Superior temporal gyrus (tissue), 1 donor: ENCODE measurements at regions not wholly inside any gene's neighbourhood (a gene's known extent, or its start where the extent isn't known, plus 50 kb on each side); places are given as distances from the start of the nearest gene placed in this dataset.
A peak's percentile ranks its signal among the peaks of the same experiment; 100 is the strongest.
"Not testable (repeated sequence)": the region's sequence is repeated elsewhere in the genome, so short reads cannot be mapped to it uniquely, and the experiment has no call there.

ENCODE experiments used
- DNase-seq: peaks from one replicate; pipeline ENCODE4 v3.0.0-alpha.2; 2016; ENCODE audit errors: extremely low spot score

GRCh38 chr12:127155935-127156619 lies 1110.9 kb upstream of the TMEM132C start:
- not testable (repeated sequence) for DNase-seq

DNA sequence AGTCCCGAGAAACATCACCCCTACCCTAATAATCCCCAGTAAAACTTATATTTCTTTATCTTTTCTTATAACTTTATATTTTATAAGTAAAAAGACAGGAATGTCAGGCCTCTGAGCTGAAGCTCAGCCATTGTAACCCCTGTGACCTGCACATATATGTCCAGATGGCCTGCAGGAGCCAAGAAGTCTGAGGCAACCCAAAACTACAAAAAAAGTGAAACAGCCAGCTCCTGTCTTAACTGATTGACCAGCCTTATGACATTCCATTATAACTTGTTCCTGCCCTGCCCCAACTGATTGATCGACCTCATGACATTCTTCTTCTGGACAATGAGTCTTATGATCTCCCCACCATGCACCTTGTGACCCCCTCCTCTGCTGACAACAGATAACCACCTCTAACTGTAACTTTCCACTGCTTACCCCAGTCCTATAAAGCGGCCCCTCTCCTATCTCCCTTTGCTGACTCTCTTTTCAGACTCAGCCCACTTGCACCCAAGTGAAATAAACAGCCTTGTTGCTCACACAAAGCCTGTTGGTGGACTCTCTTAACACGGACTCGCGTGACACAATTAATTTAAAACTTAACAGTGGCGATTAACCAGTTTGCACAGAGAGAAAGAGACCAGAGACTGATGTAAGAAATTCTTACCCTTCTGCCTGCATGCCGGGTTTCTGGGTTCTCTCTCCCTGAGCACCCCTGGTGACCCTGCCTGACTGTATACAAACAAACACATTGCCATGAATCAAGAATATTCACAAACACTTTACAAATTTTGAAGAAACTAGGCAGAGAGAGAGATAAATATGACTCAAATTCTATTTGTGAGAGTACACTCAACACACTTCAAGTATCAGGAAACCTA lies 1109.2 kb upstream of the TMEM132C start:
- not testable (repeated sequence) for DNase-seq

- DNase-seq = no peak
These were observed 1108.4 kb upstream of the TMEM132C start for GRCh38 chr12:127158385-127159061.

DNA sequence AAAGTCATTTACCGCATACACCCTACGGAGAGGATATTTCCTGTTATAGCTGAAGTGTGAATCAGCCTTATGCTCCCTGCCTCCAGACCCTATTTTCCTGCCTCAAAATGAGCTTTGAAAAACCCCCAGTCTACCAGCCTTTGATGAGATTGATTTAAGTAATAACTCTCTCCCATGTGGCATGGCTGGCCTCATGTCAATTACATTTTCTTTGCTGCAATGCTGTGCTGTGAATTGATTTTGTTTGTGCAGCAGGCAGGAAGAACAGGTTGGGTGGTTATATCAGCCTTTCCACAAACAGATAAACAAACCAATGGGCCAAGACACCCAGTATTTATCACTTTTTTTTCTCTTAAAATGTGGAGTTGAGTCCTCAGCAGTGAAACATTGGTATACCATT lies 1105.5 kb upstream of the TMEM132C start:
- no peak for DNase-seq

DNA sequence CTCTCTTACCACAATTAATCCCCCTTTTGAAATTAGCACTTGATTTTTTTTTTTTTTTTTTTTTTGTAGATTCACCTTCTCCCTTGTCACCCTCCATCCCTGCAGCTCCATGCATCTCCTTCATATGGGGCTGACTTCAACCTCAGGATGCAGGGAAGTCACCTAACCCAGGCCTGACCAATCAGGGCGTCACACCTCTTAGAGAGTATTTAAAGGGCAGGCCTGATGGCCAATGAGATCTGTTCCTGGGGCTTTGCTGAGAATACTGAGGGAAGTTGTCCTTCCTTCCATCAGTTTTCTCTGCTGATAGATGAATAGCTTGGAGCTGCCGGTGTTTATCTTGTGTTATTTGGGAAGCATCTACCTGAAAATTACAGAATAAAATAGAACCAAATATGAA lies 1104.7 kb upstream of the TMEM132C start:
- DNase-seq = no peak

GRCh38 chr12:127162902-127163301 lies 1104.1 kb upstream of the TMEM132C start:
- no peak for DNase-seq

DNA sequence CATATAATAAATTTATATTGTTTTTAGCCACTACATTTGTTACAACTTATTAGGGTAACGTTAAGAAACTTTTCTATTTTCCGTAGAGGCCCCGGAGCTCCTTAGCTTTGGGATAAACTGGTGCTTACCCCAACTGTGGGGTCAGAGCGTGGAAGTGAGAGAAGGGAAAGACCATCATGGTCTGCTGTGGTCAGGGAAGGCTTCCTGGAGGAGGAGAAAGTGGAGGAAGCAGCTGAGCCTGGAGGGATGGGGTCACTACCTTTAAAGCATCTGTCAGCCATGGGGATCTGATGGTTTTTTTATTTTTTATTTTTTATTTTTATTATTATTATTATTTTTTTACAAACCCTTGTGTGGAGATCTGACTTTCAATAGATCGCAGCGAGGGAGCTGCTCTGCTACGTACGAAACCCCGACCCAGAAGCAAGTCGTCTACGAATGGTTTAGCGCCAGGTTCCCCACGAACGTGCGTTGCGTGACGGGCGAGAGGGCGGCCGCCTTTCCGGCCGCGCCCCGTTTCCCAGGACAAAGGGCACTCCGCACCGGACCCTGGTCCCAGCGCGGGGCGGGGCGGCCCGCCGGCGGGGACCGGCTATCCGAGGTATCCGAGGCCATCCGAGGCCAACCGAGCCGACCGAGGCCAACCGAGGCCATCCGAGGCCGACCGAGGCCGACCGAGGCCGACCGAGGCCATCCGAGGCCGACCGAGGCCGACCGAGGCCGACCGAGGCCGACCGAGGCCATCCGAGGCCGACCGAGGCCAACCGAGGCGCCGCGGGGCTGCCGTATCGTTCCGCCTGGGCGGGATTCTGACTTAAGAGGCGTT lies 1101.2 kb upstream of the TMEM132C start:
- peak; percentile 72 for DNase-seq

GRCh38 chr12:127169321-127170181 lies 1097.4 kb upstream of the TMEM132C start:
- no peak for DNase-seq

DNA sequence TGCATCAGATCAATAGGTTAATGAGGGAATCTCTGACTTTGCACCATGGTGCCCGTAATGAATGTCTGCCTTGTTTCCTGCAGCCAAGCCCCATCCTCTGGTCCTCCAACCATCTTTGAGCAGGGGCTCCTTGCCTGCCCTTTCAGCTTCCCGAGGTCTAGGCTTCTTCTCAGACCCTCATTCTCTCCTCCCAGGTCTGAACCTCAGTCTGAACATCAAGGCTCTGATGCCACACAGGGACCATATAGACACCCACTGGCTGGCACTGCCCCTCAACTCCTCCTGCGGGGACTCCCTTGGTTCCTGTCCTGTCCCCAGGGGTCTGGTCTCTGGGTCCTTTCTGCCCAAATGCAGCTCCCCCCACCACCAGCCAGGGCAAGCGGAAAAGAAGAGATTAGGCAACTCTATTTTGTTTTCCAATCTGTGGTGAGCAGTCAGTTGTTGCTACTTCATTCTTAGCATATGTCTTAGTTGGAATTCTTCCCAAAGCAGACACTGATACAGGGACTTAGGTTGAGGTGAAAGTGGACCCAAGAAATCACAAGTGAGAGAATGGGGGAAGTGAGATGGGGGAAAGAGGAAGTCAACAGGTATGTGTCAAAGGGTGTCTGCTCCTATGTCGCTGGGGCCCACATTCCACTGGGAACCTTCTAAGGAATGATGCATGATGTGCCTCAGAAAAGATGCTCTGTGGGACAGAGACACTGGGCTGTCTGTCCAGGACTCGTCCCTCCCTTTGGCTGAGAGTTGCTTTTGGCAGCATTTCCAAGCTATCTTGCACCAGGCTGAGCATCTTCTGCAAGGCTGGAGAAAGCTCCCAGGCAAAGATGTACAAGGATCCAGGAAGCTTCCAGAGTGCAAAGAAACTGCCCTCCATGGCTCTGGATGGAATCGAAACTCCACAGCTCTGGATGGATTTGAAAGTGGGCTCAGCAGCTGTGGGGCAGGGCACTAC lies 1096.5 kb upstream of the TMEM132C start:
- DNase-seq = no peak

- no peak for DNase-seq
These were observed 1094.1 kb upstream of the TMEM132C start for GRCh38 chr12:127172861-127173260.

DNA sequence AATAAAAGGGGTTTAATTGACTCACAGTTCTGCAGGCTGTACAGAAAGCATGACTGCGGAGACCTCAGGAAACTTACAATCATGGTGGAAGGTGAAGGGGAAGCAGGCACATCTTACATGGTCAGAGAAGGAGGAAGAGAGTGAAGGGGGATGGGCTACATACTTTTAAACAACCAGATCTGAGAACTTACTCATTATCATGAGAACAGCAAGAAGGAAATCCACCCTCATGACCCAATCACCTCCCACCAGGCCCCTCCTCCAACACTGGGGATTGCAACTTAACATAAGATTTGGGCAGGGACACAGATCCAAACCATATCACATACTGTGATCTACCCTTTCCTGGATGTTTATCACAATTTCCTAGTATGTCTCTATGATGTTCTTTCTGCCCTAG lies 1093.0 kb upstream of the TMEM132C start:
- DNase-seq = not testable (repeated sequence)

GRCh38 chr12:127174881-127175280 lies 1092.1 kb upstream of the TMEM132C start:
- DNase-seq = no peak

DNA sequence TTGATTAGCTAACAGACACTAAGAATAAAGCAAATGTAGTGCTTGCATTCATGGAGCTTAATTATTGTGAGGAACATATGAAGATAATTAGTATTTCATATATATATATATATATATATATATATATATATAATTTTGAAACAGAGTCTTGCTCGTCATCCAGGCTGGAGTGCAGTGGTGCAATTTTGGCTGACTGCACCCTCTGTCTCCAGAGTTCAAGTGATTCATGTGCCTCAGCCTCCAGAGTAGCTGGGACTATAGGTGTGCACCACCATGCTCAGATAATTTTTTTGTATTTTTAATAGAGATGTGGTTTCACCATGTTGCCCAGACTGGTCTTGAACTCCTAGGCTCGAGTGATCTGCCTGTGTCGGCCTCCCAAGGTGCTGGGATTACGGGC lies 1091.6 kb upstream of the TMEM132C start:
- DNase-seq = no peak

GRCh38 chr12:127176804-127177203 lies 1090.2 kb upstream of the TMEM132C start:
- no peak for DNase-seq

DNA sequence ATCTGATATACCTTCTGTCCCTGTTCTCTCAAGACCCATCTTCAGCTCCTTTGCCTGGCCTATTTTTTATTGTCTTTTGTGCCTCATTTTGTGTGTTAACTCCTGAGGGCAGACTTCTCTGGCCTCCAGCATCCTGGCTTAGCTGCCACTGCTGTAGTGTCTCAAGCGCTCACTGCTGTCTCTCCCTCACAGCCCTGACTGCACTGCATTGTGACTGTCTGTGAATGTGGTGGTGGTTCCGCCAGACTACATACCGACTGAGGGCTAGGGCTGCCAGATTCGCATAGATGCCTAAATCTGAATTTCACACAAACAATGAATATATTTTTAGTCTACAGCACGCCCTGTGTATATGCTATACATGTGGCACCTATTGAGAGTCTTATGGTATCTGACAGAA lies 1088.9 kb upstream of the TMEM132C start:
- no peak for DNase-seq

- no peak for DNase-seq
These were observed 1088.5 kb upstream of the TMEM132C start for GRCh38 chr12:127178463-127178862.

DNA sequence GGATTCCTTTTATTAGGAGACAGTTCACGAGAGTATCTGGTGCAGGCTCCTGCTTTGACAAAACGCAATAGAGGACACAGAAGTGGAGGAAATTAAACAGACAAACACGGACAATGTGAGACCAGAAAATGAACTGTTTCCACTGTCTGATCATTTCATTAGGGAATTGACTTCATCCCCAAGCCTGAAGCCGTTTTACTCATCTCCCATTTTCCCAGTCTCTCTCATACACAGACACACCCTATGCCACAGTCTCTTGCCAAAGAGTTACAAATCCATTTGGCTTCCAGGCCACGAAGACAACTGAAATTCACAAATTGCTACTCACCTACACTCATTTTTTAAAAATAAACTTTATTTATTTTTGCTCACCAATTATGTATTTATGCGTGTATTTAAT lies 1087.8 kb upstream of the TMEM132C start:
- no peak for DNase-seq

DNA sequence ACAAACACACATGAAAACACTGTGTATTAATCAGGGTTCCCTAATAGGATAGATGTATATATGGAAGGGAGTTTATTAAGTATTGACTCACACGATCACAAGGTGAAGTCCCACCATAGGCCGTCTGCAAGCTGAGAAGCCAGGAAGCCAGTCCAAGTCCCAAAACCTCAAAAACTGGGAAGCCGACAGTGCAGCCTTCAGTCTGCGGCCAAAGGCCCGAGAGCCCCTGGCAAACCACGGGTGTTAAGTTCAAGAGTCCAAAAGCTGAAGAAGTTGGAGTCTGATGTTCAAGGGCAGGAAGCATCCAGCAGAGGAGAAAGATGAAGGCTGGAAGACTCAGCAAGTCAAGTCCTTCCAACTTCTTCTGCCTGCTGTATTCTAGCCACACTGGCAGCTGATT lies 1085.0 kb upstream of the TMEM132C start:
- no peak for DNase-seq

DNA sequence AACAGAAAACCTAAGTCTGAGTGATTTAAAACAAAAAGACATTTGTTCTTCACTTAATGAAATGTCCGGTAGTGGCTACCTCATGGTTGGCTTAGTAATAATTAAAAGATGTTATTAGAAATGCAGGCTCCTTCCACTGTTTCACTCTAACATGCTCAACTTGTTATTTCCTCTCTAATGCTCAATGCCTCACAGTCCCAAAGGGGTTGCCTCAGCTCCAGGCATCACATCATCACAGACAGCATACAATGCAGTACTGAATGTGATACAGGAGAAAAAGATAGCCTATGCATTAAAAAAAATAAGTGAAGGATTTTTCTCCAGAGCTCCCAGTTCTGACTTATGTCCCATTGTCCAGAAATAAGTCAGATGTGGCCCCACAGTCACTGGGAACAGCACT lies 1077.0 kb upstream of the TMEM132C start:
- no peak for DNase-seq

DNA sequence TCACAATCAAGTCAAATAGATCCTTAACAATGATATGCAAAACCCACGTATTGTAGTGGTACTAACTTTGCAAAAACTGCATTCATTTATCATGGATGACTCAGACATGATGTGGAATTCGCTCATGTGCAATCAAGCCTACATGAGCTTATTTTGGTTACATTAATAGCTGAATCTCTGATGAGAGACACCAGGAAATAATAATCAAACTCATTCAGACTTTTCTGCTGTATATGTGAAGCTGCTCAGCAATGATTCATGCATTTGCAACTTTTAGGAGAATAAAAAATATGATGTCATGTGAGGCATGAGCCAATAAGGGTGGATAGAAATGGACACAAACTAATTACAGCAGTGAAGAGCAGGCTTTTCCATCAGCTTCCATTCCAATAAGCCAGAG lies 1075.8 kb upstream of the TMEM132C start:
- no peak for DNase-seq
